ENCODE measurements at regions not wholly inside any gene's neighbourhood (a gene's known extent, or its start where the extent isn't known, plus 50 kb on each side); places are given as distances from the start of the nearest gene placed in this dataset.

DNA sequence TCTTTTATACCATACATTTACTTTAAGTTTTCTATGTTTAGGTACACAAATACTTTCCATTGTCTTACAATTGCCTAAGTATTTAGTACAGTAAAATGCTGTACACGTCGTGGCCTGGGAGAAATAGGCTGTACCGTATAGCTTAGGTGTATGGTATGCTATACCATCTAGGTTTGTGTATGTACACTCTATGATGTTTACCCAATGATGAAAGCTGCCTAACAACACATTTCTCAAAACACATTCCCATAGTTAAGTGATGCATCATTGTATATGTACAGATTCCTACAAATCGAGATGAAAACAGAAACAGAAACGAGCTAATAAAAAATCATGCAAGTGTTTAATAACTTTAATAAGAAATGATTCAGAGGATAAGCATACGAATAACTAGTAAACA is 51.6 kb downstream of the SPANXA2 start:
- DNase-seq (ENCODE audit: low read depth), result peak; percentile 6

- peak; percentile 72 for DNase-seq (ENCODE audit: low read depth)
Measured at GRCh38 chrX:141642979-141643378, 53.5 kb downstream of the SPANXA2 start.

Measured in M059J (cell line).